ENCODE measurements at regions not wholly inside any gene's neighbourhood (a gene's known extent, or its start where the extent isn't known, plus 50 kb on each side); places are given as distances from the start of the nearest gene placed in this dataset.

GRCh38 chr4:11590132-11590531 is 161.4 kb upstream of the HS3ST1 start:
- 0% methylated on average over 2 of the region's 2 CpGs for WGBS (ENCODE audit: insufficient coverage, low coverage, missing lambda C conversion rate)
- H3K36me3 ChIP-seq (ENCODE audit: control insufficient read depth, insufficient read depth, low read length): no peaks in the 10 kb centered on the region
- no peaks in the 10 kb centered on the region for H4K20me1 ChIP-seq (replicated peaks; ENCODE audit: control insufficient read depth, insufficient read depth, low read length)
- no peak overlapping the region for H3K9ac ChIP-seq (ENCODE audit: insufficient read depth in 1 of 2, low read depth in 2 of 2, low read length in 2 of 2)
- no TSS peak for BruUV-seq (replicated peaks)
- CTCF ChIA-PET (ENCODE audit: low intra/inter-chr PET ratio): no interaction called here
- H2AFZ ChIP-seq (ENCODE audit: low read depth, low read length): no peak overlapping the region
- no peaks in the 10 kb centered on the region for H3K79me2 ChIP-seq (ENCODE audit: control insufficient read depth, insufficient read depth, low read length)
- H3K9me1 ChIP-seq (ENCODE audit: control insufficient read depth, insufficient read depth, low read length): no peaks in the 10 kb centered on the region
- no peak overlapping the region for H3K27ac ChIP-seq (ENCODE audit: extremely low read depth, low read depth, low read length)
- no peak overlapping the region for H3K4me2 ChIP-seq (ENCODE audit: insufficient read depth, low read length)
- POLR2A ChIA-PET: no interaction called here
- no peaks in the 10 kb centered on the region for H3K4me1 ChIP-seq (replicated peaks in 1 of 2; ENCODE audit: control insufficient read depth in 2 of 2, insufficient read depth in 2 of 2, low read length in 2 of 2)
- H3K9me3 ChIP-seq (replicated peaks; ENCODE audit: control insufficient read depth, insufficient read depth, low read depth, low read length): no peaks in the 10 kb centered on the region
- H3K27me3 ChIP-seq (ENCODE audit: control insufficient read depth in 2 of 2, insufficient read depth in 2 of 2, low read length in 2 of 2): no peaks in the 10 kb centered on the region
- no peak for ATAC-seq
- in situ Hi-C loops (cut with MboI) (no loop called here), intact Hi-C loops (cut with micrococcal nuclease) (no loop called here)
- FAIRE-seq: no peak
- H3K4me3 ChIP-seq: no peak overlapping the region
- DNase-seq (ENCODE audit: extremely low read depth in 1 of 4, low spot score in 3 of 4): no peak
- no peak for TF ChIP-seq GMEB1 (CRISPR knock-in tag; IDR thresholded peaks at IDR 0.05)
- no peak for TF ChIP-seq ZFP91 (CRISPR knock-in tag; IDR thresholded peaks at IDR 0.05)
- no peak for TF ChIP-seq BRF1 (IDR thresholded peaks at IDR 0.05; ENCODE audit: borderline replicate concordance, extremely low read depth, insufficient read length)
- TF ChIP-seq RAD51 (IDR thresholded peaks at IDR 0.05; ENCODE audit: borderline replicate concordance, low read depth): no peak
- TF ChIP-seq PHF8 (IDR thresholded peaks at IDR 0.05; ENCODE audit: borderline replicate concordance, low read length): no peak
- no peak for TF ChIP-seq KDM4B (IDR thresholded peaks at IDR 0.05; ENCODE audit: borderline replicate concordance in 2 of 2, low read depth in 1 of 2)
- no peak for TF ChIP-seq SMARCE1 (IDR thresholded peaks at IDR 0.05)
- TF ChIP-seq ARHGAP35 (IDR thresholded peaks at IDR 0.05; ENCODE audit: partially characterized antibody): no peak

Measured in K562 (cell line).